Neural cell (in vitro differentiated cells): ENCODE measurements at regions not wholly inside any gene's neighbourhood (a gene's known extent, or its start where the extent isn't known, plus 50 kb on each side); places are given as distances from the start of the nearest gene placed in this dataset.

Experiments
- H2AFZ ChIP-seq: fragments of 200-600, 300-800 bp; sonication (generic), shearing (Covaris generic); 2 replicates; pipeline ENCODE4 v1.6.0; 2014; ENCODE audit warnings: low read depth, mild to moderate bottlenecking, antibody characterized with exemption, low read length, moderate library complexity
- H3F3A ChIP-seq: fragments of 200-600 bp; shearing (Covaris generic); 2 replicates; pipeline ENCODE4 v1.6.1; 2016; ENCODE audit warnings: mild to moderate bottlenecking, moderate library complexity, mixed read lengths, antibody characterized with exemption, low read length; ENCODE audit not compliant: insufficient read depth, poor library complexity, severe bottlenecking
- H3K27ac ChIP-seq: fragments of 200-600, 300-800 bp; sonication (generic), shearing (Covaris generic); 2 replicates; pipeline ENCODE4 v1.5.1; 2014; ENCODE audit warnings: mild to moderate bottlenecking, low read length, moderate library complexity
- H3K27me3 ChIP-seq: fragments of 300-800, 200-600 bp; sonication (generic), shearing (Covaris generic); 2 replicates; pipeline ENCODE4 v1.6.0; 2014; ENCODE audit warnings: mild to moderate bottlenecking, low read depth, low read length, moderate library complexity; ENCODE audit not compliant: insufficient read depth
- H3K36me3 ChIP-seq: fragments of 300-800, 200-600 bp; sonication (generic), shearing (Covaris generic); 2 replicates; pipeline ENCODE4 v1.5.1; 2014; ENCODE audit warnings: mild to moderate bottlenecking, antibody characterized with exemption, low read length, moderate library complexity; ENCODE audit not compliant: insufficient read depth
- H3K4me2 ChIP-seq: fragments of 300-800, 200-600 bp; sonication (generic), shearing (Covaris generic); 2 replicates; pipeline ENCODE4 v1.6.0; 2014; ENCODE audit warnings: mild to moderate bottlenecking, low read length
- H3K4me3 ChIP-seq: fragments of 300-800, 200-600 bp; sonication (generic), shearing (Covaris generic); 2 replicates; pipeline ENCODE4 v1.5.1; 2014; ENCODE audit warnings: mild to moderate bottlenecking, low read length, moderate library complexity
- H3K79me2 ChIP-seq: fragments of 200-600 bp; shearing (Covaris generic); replicated peaks from 2 replicates; pipeline ENCODE4 v1.6.0; 2014; ENCODE audit warnings: mild to moderate bottlenecking, low read length, moderate library complexity; ENCODE audit not compliant: insufficient read depth
- H3K9ac ChIP-seq: fragments of 300-800, 200-600 bp; sonication (generic), shearing (Covaris generic); 2 replicates; pipeline ENCODE4 v1.6.1; 2016; ENCODE audit warnings: mild to moderate bottlenecking, low read length, mixed read lengths
- H3K9me2 ChIP-seq: fragments of 200-600 bp; shearing (Covaris generic); 2 replicates; pipeline ENCODE4 v1.6.1; 2016; ENCODE audit warnings: mild to moderate bottlenecking, low read length, mixed read lengths; ENCODE audit not compliant: insufficient read depth
- H3K9me3 ChIP-seq: fragments of 200-600, 300-800 bp; sonication (generic), shearing (Covaris generic); 2 replicates; pipeline ENCODE4 v1.6.1; 2016; ENCODE audit warnings: mild to moderate bottlenecking, mixed run types, low read length, moderate library complexity, mixed read lengths
- H4K20me1 ChIP-seq: fragments of 200-600 bp; shearing (Covaris generic); 2 replicates; pipeline ENCODE4 v1.6.1; 2016; ENCODE audit warnings: mild to moderate bottlenecking, mixed run types; ENCODE audit not compliant: insufficient read depth
- EP300 ChIP-seq: fragments of 450-650 bp; conservative IDR thresholded peaks from 2 replicates; pipeline ENCODE4 v1.6.1; 2014; ENCODE audit warnings: antibody characterized with exemption, mild to moderate bottlenecking, moderate library complexity; ENCODE audit not compliant: poor library complexity, severe bottlenecking
- EZH2 ChIP-seq: fragments of 200-600, 300-800 bp; shearing (Covaris generic), sonication (generic); IDR thresholded peaks from 2 replicates; pipeline ENCODE4 v1.6.1; 2014; ENCODE audit warnings: antibody characterized with exemption, low read length, borderline replicate concordance, mild to moderate bottlenecking; ENCODE audit not compliant: insufficient read depth, poor library complexity, severe bottlenecking
- MXI1 ChIP-seq: fragments of 450-650 bp; conservative IDR thresholded peaks from 2 replicates; pipeline ENCODE4 v1.6.1; 2014; ENCODE audit warnings: antibody characterized with exemption, mild to moderate bottlenecking; ENCODE audit not compliant: poor library complexity, severe bottlenecking
- POLR2AphosphoS5 ChIP-seq: IDR thresholded peaks from 2 replicates; pipeline ENCODE4 v1.6.1; 2012
- RAD21 ChIP-seq: fragments of 450-650 bp; conservative IDR thresholded peaks from 2 replicates; pipeline ENCODE4 v1.6.1; 2014; ENCODE audit warnings: antibody characterized with exemption, mild to moderate bottlenecking, moderate library complexity
- SMC3 ChIP-seq: fragments of 450-650 bp; conservative IDR thresholded peaks from 2 replicates; pipeline ENCODE4 v1.6.1; 2014; ENCODE audit warnings: antibody characterized with exemption, mild to moderate bottlenecking, moderate library complexity; ENCODE audit not compliant: poor library complexity
- TAF1 ChIP-seq: IDR thresholded peaks from 2 replicates; pipeline ENCODE4 v1.6.1; 2012; ENCODE audit warnings: low read depth
- TF ChIP-seq, protein P1 (sequence below): IDR thresholded peaks from 2 replicates; pipeline ENCODE4 v1.6.1; 2012; ENCODE audit warnings: borderline replicate concordance
- TF ChIP-seq, protein P2 (sequence below): fragments of 450-650 bp; IDR thresholded peaks from 2 replicates; pipeline ENCODE4 v1.5.1; 2014; ENCODE audit warnings: antibody characterized with exemption, mild to moderate bottlenecking, moderate library complexity; ENCODE audit not compliant: poor library complexity, severe bottlenecking

- no peak overlapping the region for H2AFZ ChIP-seq
- H3F3A ChIP-seq: no peaks in the 10 kb centered on the region
- no peak overlapping the region for H3K9ac ChIP-seq
- no peak overlapping the region for H3K4me2 ChIP-seq
- no peaks in the 10 kb centered on the region for H3K79me2 ChIP-seq
- H3K27me3 ChIP-seq: no peaks in the 10 kb centered on the region
- no peaks in the 10 kb centered on the region for H3K9me3 ChIP-seq
- H3K36me3 ChIP-seq: no peaks in the 10 kb centered on the region
- no peak for TF ChIP-seq MXI1
- TF ChIP-seq, protein P1, sequence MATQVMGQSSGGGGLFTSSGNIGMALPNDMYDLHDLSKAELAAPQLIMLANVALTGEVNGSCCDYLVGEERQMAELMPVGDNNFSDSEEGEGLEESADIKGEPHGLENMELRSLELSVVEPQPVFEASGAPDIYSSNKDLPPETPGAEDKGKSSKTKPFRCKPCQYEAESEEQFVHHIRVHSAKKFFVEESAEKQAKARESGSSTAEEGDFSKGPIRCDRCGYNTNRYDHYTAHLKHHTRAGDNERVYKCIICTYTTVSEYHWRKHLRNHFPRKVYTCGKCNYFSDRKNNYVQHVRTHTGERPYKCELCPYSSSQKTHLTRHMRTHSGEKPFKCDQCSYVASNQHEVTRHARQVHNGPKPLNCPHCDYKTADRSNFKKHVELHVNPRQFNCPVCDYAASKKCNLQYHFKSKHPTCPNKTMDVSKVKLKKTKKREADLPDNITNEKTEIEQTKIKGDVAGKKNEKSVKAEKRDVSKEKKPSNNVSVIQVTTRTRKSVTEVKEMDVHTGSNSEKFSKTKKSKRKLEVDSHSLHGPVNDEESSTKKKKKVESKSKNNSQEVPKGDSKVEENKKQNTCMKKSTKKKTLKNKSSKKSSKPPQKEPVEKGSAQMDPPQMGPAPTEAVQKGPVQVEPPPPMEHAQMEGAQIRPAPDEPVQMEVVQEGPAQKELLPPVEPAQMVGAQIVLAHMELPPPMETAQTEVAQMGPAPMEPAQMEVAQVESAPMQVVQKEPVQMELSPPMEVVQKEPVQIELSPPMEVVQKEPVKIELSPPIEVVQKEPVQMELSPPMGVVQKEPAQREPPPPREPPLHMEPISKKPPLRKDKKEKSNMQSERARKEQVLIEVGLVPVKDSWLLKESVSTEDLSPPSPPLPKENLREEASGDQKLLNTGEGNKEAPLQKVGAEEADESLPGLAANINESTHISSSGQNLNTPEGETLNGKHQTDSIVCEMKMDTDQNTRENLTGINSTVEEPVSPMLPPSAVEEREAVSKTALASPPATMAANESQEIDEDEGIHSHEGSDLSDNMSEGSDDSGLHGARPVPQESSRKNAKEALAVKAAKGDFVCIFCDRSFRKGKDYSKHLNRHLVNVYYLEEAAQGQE: no peak
- TF ChIP-seq EZH2: no peak
- TF ChIP-seq RAD21: no peak
- TF ChIP-seq, protein P2, sequence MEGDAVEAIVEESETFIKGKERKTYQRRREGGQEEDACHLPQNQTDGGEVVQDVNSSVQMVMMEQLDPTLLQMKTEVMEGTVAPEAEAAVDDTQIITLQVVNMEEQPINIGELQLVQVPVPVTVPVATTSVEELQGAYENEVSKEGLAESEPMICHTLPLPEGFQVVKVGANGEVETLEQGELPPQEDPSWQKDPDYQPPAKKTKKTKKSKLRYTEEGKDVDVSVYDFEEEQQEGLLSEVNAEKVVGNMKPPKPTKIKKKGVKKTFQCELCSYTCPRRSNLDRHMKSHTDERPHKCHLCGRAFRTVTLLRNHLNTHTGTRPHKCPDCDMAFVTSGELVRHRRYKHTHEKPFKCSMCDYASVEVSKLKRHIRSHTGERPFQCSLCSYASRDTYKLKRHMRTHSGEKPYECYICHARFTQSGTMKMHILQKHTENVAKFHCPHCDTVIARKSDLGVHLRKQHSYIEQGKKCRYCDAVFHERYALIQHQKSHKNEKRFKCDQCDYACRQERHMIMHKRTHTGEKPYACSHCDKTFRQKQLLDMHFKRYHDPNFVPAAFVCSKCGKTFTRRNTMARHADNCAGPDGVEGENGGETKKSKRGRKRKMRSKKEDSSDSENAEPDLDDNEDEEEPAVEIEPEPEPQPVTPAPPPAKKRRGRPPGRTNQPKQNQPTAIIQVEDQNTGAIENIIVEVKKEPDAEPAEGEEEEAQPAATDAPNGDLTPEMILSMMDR: no peak
- TF ChIP-seq TAF1: no peak
- TF ChIP-seq SMC3: no peak
- no peak for TF ChIP-seq POLR2AphosphoS5
- TF ChIP-seq EP300: no peak
- H3K9me2 ChIP-seq: no peaks in the 10 kb centered on the region
- no peak overlapping the region for H3K27ac ChIP-seq
- H3K4me3 ChIP-seq: no peak overlapping the region
- H4K20me1 ChIP-seq: no peaks in the 10 kb centered on the region
Observed at GRCh38 chr15:31893780-31894179, 136.5 kb upstream of the CHRNA7 start.

DNA sequence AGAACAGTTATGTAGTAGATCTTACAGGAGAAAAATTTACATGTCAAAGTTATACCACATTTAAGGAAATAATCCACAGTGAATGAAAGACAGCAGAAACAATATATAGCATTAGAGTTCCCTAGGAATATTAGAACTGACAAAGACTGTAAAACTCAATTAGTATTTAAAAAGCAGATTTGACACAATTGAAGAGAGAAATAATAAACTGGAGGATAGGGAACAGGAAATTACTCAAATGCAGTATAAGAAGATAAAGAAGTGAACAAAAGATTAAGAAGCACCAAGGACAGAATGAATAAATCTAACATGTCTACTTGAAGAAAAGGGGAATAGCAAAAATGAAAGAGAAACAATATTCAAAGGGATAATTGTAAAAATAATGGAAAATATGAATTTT lies 132.6 kb upstream of the CHRNA7 start:
- Histone ChIP-seq H3K27ac (no peak overlapping the region), H3K9ac (no peak overlapping the region), H4K20me1 (no peaks in the 10 kb centered on the region), H3F3A (no peaks in the 10 kb centered on the region), H3K9me3 (no peaks in the 10 kb centered on the region), H3K9me2 (no peaks in the 10 kb centered on the region), H3K27me3 (no peaks in the 10 kb centered on the region), H3K36me3 (no peaks in the 10 kb centered on the region), H3K4me2 (no peak overlapping the region), H2AFZ (no peak overlapping the region), H3K79me2 (no peaks in the 10 kb centered on the region), H3K4me3 (no peak overlapping the region)
- TF ChIP-seq, protein P1: no peak
- no peak for TF ChIP-seq EP300
- no peak for TF ChIP-seq POLR2AphosphoS5
- TF ChIP-seq, protein P2: no peak
- TF ChIP-seq RAD21: no peak
- TF ChIP-seq SMC3: no peak
- no peak for TF ChIP-seq EZH2
- TF ChIP-seq MXI1: no peak
- no peak for TF ChIP-seq TAF1
